ENCODE measurements at regions not wholly inside any gene's neighbourhood (a gene's known extent, or its start where the extent isn't known, plus 50 kb on each side); places are given as distances from the start of the nearest gene placed in this dataset.

DNA sequence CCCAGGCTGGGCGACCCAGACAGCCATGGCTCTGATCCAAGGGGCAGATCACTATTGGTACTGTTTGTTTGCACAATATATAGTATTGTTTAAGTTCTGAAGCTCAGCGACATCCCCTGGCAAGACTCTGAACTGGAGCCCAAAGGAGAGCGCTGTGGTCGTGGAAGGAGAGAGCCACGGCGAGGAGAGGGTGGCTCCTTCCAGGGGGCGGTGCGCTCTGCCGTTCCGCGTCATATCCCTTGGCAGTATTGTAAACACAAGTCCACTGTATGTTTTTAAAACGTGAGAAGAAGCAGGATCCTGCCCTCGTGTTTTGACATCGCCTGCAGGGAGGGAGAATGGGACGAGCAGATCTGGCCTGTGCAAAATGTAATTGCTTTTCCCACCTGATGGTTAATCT, 185.5 kb downstream of the RAB28 start:
- TF ChIP-seq CTCF (IDR thresholded peaks at IDR 0.05) (no peak), POLR2A (IDR thresholded peaks at IDR 0.05) (no peak)
